Fibroblast of skin of back (primary cell): ENCODE measurements at regions not wholly inside any gene's neighbourhood (a gene's known extent, or its start where the extent isn't known, plus 50 kb on each side); places are given as distances from the start of the nearest gene placed in this dataset.
A peak's percentile ranks its signal among the peaks of the same experiment; 100 is the strongest.

ENCODE experiments used
- DNase-seq: peaks from one replicate; pipeline ENCODE4 v3.0.0-alpha.2; 2013

DNA sequence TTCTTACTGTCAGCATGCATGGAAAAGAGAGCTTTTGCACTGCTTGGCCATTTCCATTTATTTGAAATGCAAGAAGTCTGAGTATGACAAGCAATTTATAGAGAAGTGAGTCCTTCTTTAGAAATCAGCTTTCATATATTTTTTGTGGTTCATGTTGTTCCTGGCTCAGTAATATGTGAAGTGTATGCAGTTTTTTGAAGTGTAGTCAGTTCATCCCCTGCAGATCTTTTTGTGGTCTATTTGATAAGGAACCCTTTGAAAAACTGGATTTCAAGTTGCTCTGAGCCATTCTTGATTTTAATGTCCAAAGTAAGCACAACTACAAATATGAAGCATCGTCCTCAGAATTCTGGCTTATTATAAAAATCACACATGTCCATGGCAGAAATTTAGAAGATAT lies 294.1 kb upstream of the SMC2 start:
- DNase-seq, result no peak

DNA sequence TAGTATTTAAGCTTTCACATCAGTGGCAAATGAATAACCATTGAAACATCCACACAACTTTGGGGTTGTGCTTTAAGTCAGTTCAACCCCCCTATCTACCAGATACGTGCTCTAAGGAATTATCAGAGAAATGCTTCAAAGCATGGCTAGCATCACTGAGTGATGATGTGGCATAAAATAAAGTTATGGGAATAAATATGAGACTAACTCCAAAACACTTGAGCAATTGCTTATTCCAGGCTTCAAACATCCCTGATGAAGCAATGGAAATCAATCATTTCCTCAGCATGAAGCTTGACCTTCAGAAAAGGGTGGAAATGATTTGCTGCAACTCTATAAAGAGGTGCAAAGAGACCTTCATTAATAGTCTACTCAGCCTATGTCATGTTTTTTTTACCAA lies 292.0 kb upstream of the SMC2 start:
- DNase-seq, result peak; percentile 58

DNA sequence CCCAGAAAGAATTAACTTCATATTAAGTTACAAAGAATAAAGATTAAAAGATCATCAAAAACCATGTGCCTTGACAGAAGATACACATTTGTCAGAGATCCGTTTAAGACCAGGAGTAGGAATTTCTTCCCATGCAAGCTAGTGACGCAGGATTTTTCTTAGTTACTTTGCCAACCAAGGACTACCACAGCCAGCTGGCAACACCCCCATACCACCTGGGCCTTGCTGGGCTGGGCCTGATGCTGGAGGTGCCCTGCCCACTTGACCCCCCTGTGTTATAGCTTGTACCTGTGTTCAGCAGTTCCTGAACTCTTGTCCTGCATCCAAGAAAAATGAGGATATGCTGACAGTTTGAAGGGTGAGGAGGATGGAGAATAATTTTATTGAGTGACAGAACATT lies 290.9 kb upstream of the SMC2 start:
- DNase-seq, result no peak

DNA sequence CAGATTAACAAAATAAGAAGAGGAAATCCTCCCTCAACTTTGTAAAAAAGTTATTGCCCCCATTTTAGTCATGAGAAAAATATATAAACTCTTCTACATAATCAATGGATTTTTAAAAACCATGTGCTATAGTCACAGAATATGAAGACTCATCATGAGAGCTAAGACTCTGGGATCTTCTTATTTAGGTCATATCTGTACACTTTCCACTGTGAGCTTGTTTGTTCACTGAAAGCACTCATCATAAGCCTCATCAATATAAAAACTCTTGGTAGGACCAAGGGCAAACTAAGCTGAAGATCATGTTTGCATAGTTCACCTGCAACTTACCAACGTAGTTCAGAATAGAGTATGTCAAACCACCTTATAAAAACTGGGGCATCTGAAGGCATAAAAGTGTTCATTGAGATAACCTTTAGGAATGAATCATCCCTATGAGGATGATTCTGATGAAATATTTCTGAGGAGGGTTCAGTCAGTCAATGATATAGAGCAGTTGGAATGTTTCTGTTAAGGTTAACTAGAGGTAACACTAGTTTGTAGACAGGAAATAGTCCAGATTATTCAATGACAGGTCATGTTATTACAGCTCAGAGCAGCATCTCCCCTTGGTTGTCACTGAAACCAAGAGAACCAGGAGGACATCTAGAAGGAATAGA lies 289.9 kb upstream of the SMC2 start:
- DNase-seq, result peak; percentile 86

DNA sequence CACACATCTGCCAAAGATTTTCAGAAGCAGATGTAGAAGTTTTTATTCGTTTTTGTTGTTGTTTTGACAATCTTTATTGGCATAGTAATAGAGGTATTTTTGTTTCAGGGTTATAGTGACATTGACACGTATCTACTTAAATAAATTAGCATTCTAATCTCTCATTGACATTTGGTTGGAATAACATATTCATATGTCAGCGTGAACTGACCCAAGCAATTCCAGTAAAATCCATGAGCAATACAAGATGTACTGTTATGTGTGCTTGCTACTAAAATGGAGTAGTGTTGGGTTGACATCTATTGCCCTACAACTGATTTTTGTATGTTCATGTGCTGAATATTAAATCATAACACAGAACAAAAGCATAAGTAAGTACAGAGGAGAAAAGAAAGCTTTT lies 284.4 kb upstream of the SMC2 start:
- no peak for DNase-seq

DNA sequence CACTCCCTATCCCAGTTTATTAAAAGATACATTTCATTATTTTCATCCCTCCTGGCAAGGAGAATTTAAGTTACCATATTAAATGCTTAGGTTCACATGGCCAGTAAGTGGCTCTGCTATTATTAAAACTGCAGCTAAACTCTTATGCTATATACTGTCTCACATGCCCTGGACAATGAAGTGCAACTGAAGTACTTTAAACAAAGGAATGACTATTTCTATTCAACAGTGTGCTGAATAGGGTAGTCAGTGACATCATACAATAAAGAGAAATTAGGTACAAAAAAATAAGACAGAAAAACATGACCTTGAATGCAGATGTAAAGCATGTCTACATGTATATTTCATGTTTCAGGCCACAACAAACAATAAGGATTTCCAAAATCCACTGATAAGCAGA lies 282.6 kb upstream of the SMC2 start:
- DNase-seq, result no peak

DNA sequence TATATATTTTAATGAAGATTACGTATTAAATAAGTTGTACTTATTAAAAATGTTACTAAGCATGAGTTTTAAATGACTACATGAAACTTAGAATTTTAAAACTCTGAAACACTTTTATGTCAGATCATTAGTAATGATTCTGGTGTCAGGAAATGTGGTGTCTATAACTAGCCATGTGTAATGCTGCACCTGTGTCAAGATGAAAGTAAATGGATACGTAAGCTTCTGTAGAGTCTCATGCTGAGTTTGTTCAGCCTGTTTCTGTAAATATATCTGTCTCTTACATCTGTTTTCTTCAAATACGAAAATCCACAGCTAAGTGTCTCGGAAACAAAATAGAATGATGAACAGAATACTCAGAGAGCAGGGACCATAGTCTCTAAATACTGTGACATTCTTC lies 278.0 kb upstream of the SMC2 start:
- no peak for DNase-seq

DNA sequence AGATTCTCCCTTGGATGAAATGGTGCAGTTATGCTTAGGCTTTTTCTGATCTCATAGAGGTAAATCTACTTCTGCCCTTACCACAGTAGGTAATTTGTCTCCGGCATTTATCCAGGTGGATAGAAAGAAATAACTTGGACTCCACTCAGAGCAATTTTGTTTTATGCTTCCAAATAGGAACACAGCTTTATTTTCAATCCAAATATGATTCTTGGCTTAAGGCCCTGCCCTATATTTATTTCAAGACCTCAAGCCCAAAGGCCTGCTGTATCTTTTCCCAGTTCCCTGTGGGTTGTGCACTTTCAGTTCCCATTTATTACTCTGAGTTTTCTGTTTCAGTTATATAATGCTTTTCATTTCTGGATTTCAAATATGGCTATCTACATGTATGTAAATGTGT lies 274.2 kb upstream of the SMC2 start:
- DNase-seq, result no peak

DNA sequence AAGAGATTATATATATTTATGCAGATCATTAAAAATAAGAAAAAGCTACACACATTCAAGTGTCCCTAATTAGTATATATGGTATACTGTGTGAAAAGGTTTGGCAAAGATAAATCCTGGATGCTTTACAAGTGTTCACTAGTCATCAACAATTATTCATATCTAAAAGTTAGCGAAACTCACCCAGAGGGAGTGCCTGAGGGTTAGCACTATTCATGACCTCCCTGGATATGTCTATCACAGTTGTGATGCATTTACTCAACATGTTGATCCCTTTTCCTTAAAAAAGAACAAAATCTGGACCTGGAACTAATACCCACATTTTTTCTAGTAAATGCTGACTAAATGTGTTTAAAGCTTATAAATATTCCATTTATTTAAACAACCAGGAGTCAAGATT lies 273.0 kb upstream of the SMC2 start:
- DNase-seq, result no peak

DNA sequence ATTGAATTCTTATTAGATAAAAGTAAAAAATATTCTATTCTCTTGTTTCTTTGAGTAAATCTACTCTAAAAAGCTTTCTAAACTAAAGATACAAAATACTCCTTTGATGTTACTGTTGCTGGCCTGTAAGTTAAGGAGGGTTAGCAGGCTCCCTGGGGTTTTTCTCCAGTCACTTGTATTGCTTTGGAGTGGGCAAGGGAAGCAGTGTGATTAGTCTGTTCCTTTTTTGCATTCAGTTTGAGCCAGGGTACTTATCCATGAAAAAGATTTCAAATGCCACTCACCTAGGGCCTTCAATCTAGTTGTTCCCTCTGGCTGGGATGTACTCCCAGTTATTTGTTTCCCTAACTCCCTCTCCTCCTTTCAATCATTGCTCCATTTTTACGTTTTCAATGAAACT lies 256.2 kb upstream of the SMC2 start:
- DNase-seq, result no peak

DNA sequence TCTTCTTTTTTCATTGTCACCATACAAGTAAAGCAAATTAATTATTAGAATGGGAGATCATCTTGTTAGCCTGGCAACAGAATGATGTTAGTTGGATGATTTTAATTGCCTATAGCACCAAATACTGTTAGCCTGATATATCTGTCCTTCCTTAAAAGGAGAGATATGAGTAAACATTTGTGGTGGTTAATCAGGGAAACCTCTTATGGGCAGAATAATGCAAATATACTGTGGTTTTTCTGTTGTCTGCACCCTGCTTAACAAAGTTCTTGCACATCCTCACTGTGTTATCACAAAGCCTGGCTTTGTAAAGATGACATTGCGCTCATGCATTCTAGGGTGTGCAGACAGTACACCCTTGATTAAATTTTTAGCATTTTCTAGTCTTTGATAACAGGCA lies 254.9 kb upstream of the SMC2 start:
- no peak for DNase-seq

DNA sequence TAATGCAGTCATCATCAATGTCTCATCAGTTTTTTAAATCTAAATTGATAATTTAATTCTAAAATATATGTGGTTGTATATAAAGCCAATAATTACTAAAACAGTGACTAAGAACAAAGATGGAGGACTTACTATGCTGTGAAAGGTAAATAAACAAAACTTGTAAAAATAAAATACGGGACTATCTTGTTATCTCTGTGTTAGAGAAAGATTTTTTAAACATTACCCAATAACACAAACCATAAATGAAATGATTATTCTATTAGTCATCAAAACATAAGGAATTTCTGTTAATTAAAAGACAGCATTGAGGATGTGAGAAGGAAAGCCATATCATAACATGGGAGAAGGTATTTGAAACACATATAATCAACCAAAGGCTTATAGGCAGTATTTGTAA lies 226.2 kb upstream of the SMC2 start:
- DNase-seq, result peak; percentile 58

DNA sequence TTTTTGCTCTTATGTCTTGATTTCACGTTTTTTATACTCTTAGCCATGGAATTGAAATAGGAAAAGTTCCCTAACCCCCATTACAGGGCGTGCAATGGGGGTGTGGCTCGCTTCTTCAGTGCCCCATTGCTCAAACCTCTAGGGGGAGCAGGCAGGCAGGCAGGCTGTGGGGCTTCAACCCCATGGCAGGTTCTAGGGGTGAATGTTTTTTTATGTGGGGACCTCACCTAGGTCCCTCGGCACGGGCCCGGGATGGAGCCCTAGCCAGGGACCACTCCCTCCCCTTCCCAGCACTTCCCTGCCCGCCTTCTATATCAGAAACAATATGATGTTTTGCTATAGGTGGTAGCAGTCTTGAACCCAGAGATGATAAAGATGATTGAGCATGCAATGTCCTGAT lies 221.3 kb upstream of the SMC2 start:
- DNase-seq, result no peak

DNA sequence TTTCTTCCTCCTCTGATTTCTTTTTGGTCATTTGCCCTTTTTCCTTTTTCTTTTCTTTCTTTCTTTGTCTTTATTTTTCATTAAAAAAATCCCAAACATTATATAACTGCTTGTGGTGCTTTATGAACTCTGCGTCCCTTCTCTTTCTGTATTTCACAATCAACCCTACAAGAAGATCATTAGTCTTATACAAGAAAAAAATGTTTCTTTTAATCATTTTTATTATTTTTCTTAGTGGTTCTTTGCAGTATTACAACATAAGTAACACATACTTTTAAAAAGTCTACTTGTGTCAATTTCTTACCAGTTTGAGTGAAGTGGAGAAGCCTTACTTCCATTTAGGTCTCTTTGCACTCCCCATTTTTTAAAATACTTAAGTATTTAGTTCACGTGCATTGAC lies 212.7 kb upstream of the SMC2 start:
- no peak for DNase-seq

DNA sequence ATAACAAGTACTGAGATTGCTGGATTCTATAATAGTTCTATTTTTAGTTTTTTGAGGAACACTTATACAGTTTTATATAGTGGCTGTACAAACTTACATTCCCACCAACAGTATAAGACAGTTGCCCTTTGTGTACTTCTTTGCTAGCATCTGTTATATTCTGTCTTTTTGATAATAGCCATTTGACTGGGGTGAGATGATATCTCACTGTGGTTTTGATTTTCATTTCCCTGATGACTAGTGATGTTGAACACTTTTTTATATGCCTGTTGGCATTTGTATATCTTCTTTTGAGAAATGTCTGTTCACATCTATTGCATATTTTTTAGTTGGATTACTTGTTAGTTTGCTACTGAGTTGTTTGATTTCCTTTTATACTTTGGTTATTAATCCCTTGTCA lies 204.1 kb upstream of the SMC2 start:
- DNase-seq, result no peak

DNA sequence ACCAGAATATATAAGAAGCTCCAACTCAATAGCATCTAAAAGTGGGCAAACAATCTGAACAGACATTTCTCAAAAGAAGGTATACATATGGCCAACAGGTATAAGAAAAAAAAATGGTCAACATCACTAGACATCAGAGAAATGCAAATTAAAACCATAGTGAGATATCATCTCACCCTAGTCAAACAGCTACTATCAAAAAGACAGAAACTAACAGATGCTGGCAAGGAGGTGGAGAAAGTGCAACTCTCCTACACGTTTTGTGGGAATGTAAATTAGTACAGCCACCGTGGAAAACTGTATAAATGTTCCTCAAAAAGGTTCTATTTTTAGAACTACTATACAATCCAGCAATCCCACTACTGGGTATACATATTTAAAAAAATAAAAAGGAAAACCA lies 199.9 kb upstream of the SMC2 start:
- no peak for DNase-seq

DNA sequence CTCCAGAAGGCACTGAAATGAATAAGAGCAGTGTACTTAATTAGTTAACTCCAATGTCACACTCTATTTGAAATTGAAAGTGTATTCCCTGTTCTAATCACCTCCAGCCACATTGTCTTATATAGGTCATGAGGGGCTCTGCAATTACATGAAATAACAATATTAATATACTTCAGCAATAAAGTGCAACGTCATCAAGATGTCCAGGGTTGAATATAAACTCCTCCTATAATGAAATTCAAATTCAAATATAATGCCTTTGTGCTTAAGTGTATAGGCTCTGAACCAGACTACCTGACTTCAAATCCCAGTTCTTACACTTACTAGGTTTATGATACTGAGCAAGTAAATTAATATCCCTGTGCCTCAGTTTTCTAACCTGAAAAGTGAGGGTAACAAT lies 195.6 kb upstream of the SMC2 start:
- no peak for DNase-seq

DNA sequence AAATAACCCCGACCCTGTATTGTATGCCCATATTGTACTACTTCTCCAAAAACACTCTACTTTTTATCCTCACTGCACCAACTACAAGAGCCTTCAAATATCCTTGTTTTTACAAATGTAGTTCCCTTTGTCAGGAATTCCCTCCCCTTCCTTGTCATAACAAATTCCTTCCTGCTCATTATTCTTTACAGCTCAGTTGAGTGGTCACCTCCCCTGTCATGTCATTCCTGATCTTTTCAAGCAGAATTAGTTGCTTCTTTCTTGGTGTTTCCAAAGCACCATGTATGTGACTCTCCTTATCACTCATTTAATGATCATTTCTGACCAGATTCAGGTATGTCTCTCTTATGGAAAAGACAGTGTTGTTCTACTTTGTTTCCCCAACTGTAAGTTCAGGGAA lies 194.2 kb upstream of the SMC2 start:
- no peak for DNase-seq

DNA sequence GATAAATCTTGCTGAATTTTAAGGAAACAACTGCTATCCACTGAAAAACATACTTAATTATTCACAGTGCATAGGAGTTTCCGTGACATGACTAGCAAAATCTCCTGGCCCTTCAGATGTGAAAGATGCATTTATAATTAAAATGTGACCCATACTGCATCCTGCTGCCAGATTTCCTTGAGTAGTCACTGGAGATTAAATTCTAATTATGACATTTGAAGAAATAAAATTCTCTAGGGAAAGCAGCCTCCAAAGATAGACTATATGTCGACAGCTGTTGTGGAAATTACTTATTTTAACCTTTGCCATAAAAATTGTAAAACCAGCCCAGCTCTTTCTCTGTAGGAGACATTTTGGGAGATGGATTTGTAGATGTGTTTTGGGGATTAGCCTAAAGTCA lies 193.6 kb upstream of the SMC2 start:
- DNase-seq, result no peak

DNA sequence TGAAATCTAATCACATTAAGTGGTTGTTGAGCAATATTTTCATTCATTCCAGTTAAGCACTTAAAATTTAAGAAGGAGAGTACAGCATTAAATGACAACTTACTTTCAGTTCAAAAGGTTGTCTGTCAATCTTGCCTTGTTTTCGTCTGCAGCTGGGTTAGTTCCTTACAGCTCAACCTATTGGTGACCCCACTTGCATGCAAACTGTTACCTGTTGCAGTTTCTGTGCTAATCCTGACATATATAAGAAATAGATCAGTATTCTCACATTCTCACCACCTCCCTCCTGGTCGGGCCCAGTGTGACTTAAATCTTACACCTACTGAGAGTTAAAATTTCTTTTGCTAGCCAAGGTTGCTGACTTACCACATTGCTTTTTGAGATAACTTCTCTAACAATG lies 191.8 kb upstream of the SMC2 start:
- DNase-seq, result no peak

DNA sequence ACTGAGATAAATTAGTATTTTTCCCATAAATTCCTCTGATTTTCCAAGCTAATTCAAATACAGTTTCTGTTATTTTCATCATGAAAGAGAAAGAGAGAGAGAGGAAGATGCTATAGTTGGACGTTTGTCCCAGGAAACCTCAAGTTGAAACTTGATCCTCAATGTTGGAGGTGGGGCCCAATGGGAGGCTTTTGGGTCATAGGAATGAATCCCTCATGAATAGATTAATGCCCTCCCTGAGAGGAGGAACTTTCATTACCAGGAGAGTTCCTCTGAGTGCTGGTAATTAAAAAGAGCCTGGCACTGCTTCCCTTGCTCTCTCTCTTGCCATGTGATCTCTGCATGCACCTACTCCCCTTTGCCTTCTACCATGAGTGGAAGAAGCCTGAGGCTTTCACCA lies 189.9 kb upstream of the SMC2 start:
- DNase-seq, result no peak

DNA sequence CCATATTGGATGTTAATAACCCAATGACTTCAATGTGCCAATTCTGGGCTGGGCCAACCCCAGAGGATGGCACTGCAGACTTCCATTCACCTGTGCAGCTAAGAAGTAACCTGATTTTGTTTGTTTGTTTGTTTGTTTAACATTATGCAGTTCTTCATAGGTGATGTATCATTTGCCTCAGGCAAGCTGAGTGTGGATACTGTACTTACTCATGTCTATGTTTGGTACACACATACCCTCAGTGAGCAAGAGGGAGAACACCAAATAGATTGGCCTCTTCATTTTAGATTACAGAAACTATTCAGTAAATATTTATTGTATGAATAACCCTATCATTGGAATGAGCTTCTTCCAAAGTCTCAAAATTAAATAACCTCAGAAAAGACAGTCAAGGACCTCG lies 180.2 kb upstream of the SMC2 start:
- no peak for DNase-seq

DNA sequence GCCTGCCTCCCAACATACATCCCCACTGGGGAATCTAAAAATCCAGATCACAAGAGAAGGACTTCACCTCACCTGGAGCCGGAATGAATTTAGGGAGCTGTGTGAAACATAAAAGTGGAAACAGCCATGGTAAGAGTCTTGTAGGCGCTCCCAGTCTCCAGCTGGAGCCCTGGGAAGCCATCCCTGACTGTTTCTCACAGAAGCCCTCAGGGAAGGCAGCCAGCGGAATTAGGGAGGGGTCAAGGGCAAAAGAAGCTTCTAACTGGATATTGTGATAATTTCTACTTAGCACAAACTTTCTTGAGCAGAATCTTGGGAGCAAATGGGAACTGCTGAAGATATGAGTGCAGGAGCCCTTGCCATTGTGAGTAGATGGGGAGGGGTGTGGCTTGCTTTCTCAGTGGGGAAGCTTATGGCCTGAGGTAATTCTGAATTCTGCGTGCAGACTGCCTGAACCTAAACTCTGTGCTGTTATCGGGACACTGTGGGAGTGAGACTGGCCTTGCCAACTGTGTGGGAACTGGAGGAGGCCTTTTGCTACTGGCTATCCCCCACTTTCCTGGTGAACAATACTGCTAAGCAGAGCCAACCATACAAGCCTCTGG lies 174.4 kb upstream of the SMC2 start:
- DNase-seq, result no peak

DNA sequence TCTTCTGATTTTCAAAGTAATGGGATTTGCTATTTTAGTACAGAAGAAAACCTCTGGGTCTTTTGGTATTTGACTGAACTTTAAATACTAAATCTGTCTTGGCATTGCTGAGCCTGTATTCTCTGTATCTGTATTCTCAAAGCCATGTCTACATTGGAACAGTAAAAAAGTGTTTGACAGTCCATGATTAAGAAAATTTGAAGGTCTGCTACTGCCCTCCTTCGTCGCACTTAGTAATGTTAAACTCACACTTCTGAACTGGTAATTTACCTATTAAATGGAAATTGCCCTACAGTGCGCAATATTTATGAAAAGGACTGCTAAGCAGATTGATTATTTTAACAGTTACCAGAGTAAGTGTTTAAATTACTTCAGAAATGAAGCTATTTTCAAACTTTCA lies 165.7 kb upstream of the SMC2 start:
- DNase-seq, result no peak

DNA sequence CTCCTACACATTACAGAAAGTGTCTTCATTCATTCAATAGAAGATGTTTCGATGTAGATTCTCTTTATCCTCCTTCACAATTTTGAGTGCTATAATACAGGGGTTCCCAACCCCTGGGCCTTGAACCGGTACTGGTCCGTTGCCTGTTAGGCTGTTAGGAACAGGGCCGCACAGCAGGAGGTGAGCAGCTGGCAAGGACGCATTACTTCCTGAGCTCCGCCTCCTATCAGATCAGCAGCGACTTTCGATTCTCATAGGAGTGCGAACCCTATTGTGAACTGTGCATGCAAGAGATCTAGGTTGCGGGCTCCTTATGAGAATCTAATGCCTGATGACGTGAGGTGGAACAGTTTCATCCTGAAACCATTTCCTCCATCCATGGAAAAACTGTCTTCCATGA lies 153.0 kb upstream of the SMC2 start:
- DNase-seq, result no peak
